GM19452 (cell line): ENCODE measurements at regions not wholly inside any gene's neighbourhood (a gene's known extent, or its start where the extent isn't known, plus 50 kb on each side); places are given as distances from the start of the nearest gene placed in this dataset.

ENCODE experiments used
- ATAC-seq: cut with Tn5 transposase; IDR thresholded peaks from one replicate; pipeline ENCODE4 v1.9.1; 2021; ENCODE audit not compliant: unreplicated experiment

DNA sequence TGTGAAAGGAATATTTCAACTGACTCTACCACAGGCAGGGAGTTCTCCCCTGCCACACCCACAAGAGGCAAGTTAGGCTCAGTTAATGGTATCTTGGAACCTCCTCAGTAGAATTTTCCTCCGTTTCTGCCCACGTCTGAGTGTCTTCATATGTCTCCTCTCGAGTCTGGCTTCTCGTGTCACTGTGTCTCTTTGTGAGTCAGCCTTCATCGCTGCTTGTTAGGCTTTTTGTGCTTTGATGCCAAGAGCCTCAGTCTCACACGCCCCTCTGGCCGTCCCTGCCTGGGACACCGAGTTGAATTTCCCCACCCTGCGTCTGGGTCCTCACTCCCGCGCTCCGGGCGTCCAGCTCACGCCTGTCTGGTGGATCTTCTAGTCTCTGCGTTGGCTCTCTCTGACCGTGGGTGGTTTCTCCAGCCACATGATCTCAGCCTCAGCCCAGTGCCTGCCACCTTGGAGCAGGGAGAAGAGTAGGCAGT, 125.7 kb upstream of the GADD45A start:
- no peak for ATAC-seq

DNA sequence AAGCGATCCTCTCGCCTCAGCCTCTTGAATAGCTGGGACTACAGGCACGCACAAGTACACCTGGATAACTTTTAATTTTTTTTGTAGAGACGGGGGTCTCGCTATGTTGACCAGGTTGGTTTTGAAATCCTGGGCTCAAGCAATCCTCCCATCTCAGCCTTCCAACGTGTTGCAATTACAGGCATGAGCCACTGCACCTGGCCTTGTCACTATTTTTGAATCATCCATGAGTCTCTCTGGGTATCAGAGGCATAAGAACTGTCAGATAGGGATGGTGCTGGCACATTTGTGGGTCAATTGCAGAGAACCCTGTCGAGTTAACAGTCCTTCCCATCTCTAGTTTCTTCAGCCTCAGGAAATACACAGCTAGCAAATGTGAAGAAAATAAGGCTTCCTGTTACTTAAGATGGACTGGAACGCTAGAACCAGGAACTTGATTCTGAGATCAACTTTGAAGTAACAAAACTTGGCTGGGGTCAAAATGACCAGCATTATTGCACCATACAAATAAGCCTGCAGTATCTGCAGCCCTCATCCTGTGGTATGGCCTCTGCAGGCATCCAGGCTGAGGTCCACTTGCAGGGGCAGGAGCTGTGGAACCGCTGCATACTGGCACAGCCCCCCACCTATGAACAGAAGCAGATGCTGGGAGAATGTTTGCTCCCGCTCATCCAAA, 124.3 kb upstream of the GADD45A start:
- ATAC-seq, result no peak

DNA sequence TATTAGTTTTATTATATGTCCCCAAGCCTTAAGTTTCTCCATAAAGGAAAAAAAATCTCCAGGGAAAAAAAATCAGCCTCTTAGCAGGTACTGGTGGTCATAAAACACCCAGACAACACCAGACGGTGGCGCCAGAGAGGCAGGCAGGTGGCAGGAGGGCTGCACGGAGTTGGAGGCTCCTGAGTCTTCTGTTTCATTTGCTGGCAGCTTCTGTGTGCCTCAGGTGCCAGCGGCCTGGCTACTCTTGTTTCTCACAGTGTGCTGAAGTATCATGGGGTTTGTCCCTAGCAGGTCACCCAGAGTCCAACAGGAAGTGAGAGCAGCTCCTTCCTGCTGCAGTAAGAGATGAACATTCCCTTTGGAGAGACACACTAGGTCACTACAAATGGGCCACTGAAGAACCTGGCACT, 123.3 kb upstream of the GADD45A start:
- peak; percentile 89 for ATAC-seq

DNA sequence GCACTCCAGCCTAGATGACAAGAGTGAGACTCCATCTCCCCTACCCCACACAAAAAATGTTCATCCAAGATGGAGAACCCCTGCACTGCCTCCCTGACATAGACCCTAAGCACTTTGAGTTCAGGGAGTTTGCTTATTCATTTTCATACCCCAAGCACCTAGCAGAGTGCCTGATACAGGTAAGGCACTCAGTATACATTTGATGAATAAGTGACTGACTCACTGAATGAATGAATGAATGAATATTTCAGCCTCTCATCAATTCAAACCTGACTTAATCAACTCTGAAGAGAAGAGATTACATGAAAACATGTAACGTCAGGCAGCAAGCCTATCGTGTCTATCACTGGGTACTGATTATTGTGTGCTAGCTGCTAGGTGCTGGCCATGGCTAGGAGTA, 121.3 kb upstream of the GADD45A start:
- ATAC-seq, result no peak

DNA sequence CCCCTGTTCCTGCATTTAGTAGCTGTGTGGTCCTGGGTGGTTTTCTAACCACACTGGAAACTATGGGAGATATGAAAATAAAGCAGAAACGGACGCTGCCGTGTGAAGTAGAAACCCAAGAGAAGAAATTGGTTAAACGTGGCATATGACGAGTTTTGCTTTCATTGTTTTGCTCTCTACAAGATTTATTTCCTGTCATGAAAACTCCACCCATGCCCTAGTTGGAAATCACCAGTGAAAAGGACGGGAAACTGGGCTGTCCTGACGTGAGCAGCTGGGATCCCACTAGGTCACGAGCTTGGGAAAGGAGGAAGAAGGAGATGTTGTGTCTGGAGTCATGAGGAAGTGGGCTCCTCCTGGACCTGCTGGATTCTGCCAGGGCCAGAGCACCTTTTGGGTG, 120.8 kb upstream of the GADD45A start:
- ATAC-seq, result no peak

DNA sequence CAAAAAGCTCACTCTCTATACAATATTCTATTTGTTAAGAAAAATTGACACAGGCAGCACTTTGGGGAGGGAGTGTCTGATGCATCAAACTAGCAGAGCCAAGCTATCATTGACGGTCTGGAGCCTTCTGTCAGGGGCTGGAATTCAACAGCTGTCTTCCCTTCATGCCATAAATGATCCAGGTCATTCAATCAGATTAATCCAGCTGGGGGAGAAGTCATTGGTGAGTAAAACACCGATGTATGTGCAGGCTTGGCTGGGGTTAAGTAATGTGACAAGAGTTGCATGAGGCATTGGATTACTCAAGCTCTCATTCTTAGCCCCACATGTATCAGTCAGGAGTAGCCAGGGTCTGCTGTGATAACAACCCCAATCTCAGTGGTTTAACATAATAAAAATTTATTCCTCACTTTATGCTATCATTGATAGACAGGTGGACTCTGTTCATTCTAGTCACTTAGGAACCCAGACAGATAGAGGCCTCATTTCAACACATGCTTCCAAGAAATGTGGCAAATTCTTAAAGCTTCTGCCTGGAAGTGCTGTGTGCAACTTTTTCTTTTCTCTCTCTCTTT, 118.1 kb upstream of the GADD45A start:
- no peak for ATAC-seq

DNA sequence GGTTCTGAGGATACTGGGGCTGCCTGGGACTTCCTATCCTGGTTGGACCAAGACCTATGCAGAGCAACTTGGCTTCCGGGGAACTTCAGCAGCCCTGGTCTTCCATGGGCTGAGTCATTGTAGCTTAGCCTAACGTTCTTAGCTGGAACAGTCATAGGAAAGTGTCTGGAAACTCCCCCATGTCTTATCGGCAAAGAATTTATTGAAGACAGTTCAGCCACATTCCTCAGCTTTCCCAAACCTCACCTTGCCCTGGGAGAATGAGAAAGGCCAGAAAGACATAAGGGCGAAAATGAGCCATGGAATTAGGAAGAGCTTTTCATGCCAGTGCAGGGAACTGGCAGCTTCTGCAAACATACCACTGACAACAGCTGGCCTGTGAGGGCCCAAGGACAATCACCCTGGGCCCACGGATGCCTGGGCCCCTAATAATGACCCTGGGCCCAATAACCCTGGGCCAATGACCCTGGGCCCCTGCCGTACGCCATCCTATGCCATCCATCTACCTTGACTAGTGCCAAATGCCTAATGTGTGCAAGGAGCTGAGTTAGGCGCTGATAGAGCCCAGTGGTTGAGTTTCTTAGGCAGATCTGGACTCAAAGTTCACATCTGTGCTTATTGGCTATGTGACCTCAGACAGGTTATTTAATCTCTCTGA, 114.4 kb upstream of the GADD45A start:
- no peak for ATAC-seq

DNA sequence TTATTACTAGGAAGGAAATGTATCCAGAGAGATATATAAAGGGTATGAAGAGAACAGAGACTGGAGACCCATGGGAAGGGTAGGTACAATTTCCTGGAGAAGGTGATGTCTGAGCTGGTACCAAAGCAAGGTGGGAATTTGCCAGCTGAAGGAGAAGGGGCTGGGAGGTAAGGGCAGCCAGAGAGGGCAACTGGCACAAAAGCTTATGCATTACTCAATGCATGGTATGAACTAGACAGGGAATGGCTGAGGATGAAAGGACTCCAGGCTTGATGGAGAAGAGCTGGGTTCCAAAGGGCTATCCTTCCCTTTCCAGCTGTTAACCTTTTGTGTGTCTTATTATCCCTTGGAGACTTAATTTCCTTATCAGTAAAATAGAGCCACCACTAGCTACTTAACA, 113.6 kb upstream of the GADD45A start:
- no peak for ATAC-seq

DNA sequence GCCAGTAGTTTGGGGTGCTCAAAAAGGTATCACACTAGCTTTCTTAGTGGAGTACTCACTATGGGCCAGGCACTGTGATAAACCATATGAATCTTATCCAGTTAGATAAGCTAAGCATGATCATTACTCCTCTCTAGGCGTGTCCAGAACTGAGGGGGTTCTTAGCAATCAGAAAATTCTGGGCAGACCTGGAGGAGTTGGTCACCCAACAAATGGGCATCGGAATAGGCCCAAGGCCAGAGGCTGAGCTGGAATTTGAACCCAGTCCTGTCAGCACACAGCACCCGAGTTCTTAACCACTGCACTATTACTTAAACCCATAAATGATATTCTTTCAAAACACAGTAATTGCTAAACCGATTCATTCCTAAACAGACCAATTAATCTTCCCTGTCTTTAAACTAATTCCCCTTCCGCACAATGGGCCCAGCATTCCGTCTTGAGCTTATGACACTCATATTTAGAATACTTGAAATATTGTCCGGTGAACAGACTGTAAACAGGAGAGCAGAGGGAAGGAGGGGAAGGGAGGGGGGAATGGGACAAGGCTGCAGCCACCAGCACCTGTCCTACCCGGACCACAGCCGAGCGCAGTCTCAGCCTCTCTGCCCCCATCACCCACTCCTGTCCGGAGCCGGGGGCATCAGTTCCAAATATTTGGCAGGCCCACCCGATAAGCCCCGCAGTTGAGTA, 113.0 kb upstream of the GADD45A start:
- ATAC-seq, result no peak

DNA sequence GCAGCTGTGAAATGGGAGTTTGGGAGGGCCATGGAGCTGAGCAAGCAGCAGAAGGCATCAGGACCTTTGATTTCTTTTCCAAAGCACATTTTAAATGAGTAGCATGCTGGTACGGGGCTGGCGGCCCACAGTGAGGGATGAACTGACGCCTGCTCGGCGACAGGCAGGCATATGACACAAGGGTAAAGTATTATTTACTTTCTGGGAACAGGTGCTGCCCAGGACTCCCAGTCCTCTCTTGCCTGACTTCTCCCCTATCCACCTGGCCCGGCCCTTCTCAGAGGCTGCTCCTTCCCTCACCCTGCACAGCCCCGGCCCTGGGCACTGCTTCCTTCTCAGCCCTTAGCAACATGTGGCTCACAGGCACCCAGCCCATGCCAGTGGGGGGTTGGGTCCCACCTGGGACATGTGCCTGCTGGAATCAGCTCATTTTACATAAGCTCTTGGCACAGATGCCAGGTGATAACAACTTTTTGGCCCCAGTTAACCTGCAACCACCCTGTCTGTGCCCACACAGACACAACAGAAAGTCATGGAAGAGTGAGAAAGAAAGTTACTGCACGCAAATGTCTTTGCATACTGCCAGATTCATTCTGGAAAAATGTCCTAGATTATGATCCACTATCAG, 112.3 kb upstream of the GADD45A start:
- ATAC-seq, result no peak

DNA sequence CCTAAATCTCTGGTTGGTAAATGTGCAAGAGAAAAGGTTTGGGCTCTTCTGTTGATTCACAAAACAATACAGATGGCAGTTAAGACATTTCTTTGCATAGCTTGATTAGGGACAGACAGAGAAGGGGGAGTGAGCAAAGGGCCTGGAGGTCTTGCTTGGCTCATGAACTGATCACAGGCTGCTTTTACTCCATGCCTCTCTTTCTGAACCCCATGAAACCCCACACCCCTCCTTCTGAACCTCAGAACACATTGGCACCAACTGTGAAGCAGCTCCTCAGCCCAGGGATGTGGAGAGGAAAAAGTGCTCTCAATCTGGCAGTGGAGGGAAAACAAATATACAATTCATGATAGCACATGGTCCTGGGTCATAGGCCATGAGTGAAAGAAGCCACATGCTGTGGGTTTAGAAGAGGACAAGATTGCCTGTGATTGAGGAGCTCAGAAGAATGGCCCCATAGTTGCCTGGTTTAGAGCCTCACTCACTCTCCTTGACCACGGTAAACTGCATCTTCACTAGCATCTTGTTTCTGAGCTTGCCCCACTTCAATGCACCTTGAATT, 111.6 kb upstream of the GADD45A start:
- no peak for ATAC-seq

DNA sequence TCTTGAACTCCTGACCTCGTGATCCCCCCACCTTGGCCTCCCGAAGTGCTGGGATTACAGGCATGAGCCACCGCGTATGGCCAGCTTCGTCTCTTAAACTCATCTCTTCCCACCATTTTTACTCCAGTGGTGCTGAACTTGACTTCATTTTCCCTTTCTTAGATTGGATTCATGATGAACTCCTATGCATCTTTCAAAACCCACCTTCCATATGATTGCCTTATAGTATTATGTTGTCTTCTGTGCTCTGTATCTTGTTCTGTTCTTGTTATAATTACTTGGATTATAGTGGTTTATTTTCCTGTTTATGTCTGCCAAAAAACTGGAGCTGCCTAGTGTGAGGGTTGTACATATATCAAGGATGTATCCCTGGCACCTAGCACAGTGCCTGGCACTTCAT, 110.8 kb upstream of the GADD45A start:
- no peak for ATAC-seq

DNA sequence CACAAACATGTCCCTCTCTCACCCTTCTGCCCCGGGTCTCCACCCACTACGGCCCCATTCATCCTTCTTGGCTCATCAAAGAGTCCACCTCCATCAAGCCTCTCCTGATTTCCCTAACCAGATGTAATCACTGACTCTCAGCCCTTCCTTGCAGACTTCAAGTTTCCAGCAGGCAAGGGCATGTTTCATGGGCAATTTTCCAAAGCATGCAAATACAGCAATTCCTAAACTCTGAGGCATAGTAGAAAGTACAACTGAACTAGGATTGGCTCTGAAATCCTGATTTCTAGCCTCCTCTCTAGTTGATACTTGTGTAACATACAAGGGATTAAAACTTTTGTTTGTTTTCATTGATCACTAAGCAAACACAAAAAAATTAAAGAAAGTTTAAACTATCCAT, 109.1 kb upstream of the GADD45A start:
- no peak for ATAC-seq

DNA sequence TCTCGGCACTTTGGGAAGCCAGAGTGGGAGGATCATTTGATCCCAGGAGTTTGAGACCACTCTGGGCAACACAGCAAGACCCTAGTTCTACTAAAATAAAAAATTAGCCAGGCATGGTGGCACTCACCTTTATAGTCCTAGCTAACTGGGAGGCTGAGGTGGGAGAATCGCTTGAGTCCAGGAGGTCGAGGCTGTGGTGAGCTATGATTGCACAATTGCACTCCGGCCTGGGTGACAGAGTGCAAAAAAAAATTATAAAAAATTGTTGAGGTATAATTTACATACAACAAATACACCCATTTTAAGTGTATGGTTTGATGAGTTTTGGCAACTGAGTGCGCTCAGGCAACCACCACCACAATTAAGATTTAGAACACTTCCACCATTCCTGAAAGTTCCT, 108.5 kb upstream of the GADD45A start:
- ATAC-seq, result no peak

DNA sequence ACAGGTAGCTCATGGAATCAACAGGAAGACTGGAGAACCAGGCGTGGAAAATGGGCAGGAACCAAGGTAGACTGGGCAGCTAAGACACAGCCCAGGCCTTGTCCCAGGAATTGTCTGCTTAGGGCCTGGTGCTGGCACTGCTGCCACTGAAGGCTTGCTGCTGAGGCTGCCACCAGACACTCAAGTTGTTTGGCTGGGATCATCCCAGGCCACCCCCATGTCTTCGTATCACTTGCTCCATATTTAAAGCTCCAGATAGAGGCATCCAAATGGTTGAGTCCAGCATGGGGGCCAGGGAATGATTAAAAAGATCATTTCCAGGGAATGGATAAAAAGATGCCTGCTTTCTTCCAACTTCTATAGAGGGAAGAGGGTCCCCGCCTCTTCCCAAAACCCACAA, 107.4 kb upstream of the GADD45A start:
- ATAC-seq, result no peak

DNA sequence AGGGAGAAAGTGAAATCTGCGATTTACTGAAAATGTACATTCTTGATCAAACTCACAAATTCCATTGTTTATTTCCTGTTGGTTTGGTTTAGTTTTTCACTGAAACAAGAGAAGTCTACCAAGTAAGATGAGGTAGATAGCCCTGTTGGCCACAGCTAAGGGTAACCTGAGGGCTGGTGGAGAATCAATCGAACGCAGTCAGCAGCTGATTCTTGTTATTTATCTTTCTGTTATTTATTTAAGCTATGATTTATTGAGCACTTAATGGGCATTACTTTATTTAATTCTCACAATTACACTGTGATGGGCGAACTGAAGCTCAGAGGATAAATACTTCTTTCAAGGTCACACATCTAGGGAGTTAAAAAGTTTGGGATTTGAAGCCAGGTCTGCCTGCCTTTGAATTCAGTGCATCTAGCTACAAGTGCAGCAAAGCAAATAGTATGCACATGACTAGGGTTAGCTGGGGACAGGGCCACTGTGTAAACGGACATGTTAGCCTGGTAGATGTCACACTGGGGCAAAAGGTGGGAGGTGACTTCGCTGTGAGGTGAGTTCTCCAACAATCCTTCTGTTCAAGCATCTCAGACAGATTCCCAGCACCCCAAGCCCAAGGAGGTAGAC, 106.5 kb upstream of the GADD45A start:
- ATAC-seq, result no peak

DNA sequence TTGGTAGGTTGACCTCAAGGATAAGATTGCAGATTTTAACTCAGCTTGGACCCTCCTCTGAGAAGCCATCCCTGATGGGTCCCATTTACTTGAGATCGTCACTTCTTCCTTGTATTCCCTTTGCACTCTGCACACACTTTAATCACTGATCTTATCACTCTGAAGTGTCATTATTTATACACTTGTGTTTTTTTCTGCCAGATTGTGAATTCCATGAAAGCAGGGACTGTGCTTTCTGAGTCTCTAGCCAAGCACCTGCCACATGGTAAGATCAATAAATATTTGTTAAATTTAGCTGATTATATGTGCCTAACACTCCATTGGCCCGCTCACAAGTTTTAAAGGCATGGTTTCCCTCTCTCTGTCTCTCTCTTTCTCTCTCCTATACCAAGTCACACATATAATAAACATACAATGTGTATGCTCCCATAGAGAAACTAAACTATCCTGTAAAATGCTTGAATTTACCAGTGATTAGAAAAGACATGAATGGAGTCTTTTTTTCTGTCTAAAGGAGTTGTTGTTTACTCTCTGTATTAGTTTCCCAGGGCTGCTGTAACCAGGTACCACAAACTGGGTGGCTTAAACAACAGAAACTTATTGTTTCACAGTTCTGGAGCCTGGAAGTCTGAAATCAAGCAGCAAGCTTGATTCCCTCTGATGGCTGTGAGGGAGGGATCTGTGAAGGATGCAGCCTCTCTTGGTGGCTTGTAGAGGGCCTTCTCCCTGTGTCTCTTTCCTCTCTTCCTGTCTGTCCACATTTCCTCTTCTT, 105.2 kb upstream of the GADD45A start:
- no peak for ATAC-seq

DNA sequence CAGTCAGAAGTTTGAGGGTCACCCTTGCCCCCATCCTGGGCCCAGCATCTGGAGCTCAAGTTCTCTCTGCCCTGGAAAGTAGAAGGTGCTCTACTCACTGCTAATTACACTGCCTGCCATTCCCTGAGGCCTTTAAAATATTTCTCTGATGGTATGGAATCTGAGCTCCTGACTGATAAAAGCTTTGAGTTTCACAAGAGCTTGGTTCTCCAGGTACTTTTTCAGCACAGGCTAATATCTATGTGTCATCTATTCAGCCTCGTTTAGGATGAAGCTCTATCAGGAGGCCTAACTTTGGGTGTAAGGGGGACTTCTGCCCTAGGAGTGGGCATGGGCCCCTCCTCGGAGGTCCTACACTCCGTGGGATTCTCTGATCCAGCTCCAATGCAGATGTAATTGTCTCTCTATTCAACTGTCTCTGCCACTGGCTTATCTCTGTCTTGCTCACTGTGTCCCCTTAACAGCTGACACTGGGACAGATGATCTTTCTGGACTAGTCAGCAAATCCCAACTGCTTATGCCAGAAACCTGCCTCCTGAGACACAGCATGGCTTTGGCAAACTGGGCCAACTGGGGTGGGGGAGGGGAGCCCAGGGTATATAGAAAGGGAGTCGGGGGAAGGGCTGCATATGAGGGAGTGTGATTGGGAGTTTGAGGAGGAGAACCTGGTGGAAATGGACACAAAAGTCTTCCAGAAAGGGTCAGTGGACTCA, 104.2 kb upstream of the GADD45A start:
- ATAC-seq, result no peak
